K562 (cell line): ENCODE measurements at regions not wholly inside any gene's neighbourhood (a gene's known extent, or its start where the extent isn't known, plus 50 kb on each side); places are given as distances from the start of the nearest gene placed in this dataset.

Source experiments
- ATAC-seq: fragments of 200-7000 bp; cut with Tn5 transposase; 3 replicates; pipeline ENCODE4 v1.9.1; 2020; ENCODE audit warnings: moderate library complexity
- BruUV-seq: library from RNA; stranded (reverse); fragments of 400-500 nt; replicated peaks from 2 replicates; lab custom pipeline; 2021; lab: Mats Ljungman, UMichigan
- CTCF ChIA-PET: fragments of 300-600 bp; formaldehyde crosslinking; extraction: SDS; loops from one replicate; lab custom pipeline; 2021; ENCODE audit warnings: low intra/inter-chr PET ratio; lab: Yijun Ruan, JAX
- POLR2A ChIA-PET: fragments of 300-600, 350-650 bp; sonication (Branson Sonifier 250); formaldehyde crosslinking; extraction: SDS; loops from one replicate; lab custom pipeline; 2021; ENCODE audit warnings: antibody characterized with exemption, inconsistent platforms; lab: Yijun Ruan, JAX
- DNase-seq, 4 experiments: peaks; one replicate each; pipeline versions ENCODE4 v3.0.0 to v3.0.0-alpha.2; 2011 to 2018; ENCODE audit warnings: low spot score in 3 of 4, mixed read lengths in 3 of 4; ENCODE audit errors: extremely low read depth in 1 of 4
- FAIRE-seq: peaks from 2 replicates; lab custom pipeline; 2011; peaks lifted over from hg19 to GRCh38; lab: Jason Lieb, UNC
- H2AFZ ChIP-seq: 2 replicates; pipeline ENCODE4 v1.6.0; 2011; ENCODE audit warnings: low read depth, low read length, control low read depth, inconsistent platforms
- H3K27ac ChIP-seq: fragments of 200-600 bp; 3 replicates; pipeline ENCODE4 v1.8.0; 2011; ENCODE audit warnings: low read depth, mild to moderate bottlenecking, control low read depth, inconsistent platforms, low read length, moderate library complexity, mixed read lengths; ENCODE audit errors: extremely low read depth
- H3K27me3 ChIP-seq, 2 experiments: fragments of 300-600 bp in 1 of 2; 2 replicates in 1 of 2; 3 replicates in 1 of 2; pipeline versions ENCODE4 v1.6.0 to v1.8.0; 2011; ENCODE audit warnings: inconsistent platforms in 2 of 2, low read length in 2 of 2, mild to moderate bottlenecking in 1 of 2, mixed read lengths in 1 of 2, moderate library complexity in 1 of 2; ENCODE audit not compliant: control insufficient read depth in 2 of 2, insufficient read depth in 2 of 2
- H3K36me3 ChIP-seq: fragments of 300-600 bp; 3 replicates; pipeline ENCODE4 v1.8.0; 2011; ENCODE audit warnings: mild to moderate bottlenecking, low read length, inconsistent platforms; ENCODE audit not compliant: control insufficient read depth, insufficient read depth
- H3K4me1 ChIP-seq, 2 experiments: fragments of 200-600 bp in 1 of 2; replicated peaks in 1 of 2; 2 replicates in 1 of 2; 3 replicates in 1 of 2; pipeline versions ENCODE4 v1.5.1 to v1.8.0; 2011; ENCODE audit warnings: inconsistent platforms in 2 of 2, low read length in 2 of 2, mild to moderate bottlenecking in 1 of 2, mixed read lengths in 1 of 2, moderate library complexity in 1 of 2; ENCODE audit not compliant: control insufficient read depth in 2 of 2, insufficient read depth in 2 of 2
- H3K4me2 ChIP-seq: 2 replicates; pipeline ENCODE4 v1.6.1; 2011; ENCODE audit warnings: low read length, control low read depth, inconsistent platforms, mixed read lengths; ENCODE audit not compliant: insufficient read depth
- H3K4me3 ChIP-seq: fragments of 200-600 bp; sonication (generic), shearing (Covaris generic); 2 replicates; pipeline ENCODE4 v1.5.1; 2016; ENCODE audit warnings: control low read depth, inconsistent platforms
- H3K79me2 ChIP-seq: fragments of 200-600 bp; 3 replicates; pipeline ENCODE4 v1.8.0; 2011; ENCODE audit warnings: low read length, inconsistent platforms; ENCODE audit not compliant: control insufficient read depth, insufficient read depth
- H3K9ac ChIP-seq, 2 experiments: 2 replicates each; pipeline versions ENCODE4 v1.6.0 to v1.6.1; 2011; ENCODE audit warnings: low read depth in 2 of 2, low read length in 2 of 2, control low read depth in 1 of 2, inconsistent platforms in 1 of 2, mild to moderate bottlenecking in 1 of 2, mixed read lengths in 1 of 2; ENCODE audit not compliant: insufficient read depth in 1 of 2
- H3K9me1 ChIP-seq: one replicate; pipeline ENCODE4 v1.6.0; 2011; ENCODE audit warnings: inconsistent platforms, mild to moderate bottlenecking, low read length, moderate library complexity; ENCODE audit not compliant: control insufficient read depth, insufficient read depth
- H3K9me3 ChIP-seq: replicated peaks from 2 replicates; pipeline ENCODE4 v1.5.1; 2011; ENCODE audit warnings: low read depth, low read length, inconsistent platforms; ENCODE audit not compliant: control insufficient read depth, insufficient read depth
- H4K20me1 ChIP-seq: replicated peaks from 2 replicates; pipeline ENCODE4 v1.6.1; 2011; ENCODE audit warnings: low read length, inconsistent platforms, mixed read lengths; ENCODE audit not compliant: control insufficient read depth, insufficient read depth
- ATF7 ChIP-seq: fragments of 450-650 bp; IDR thresholded peaks from 2 replicates; pipeline ENCODE4 v1.7.1; 2014; ENCODE audit warnings: mild to moderate bottlenecking, moderate library complexity
- CREM ChIP-seq: IDR thresholded peaks from 2 replicates; pipeline ENCODE4 v1.6.1; 2014; ENCODE audit warnings: antibody characterized with exemption, low read depth
- HOMEZ ChIP-seq: fragments of 250-450 bp; sonication (Bioruptor Pico); IDR thresholded peaks from 2 replicates; pipeline ENCODE4 v1.4.0; 2020; ENCODE audit warnings: mild to moderate bottlenecking, moderate library complexity
- KDM2B ChIP-seq: fragments of 250-450 bp; sonication (Bioruptor Pico); IDR thresholded peaks from 2 replicates; pipeline ENCODE4 v1.8.0; 2021; ENCODE audit warnings: mild to moderate bottlenecking, moderate library complexity
- KLF6 ChIP-seq: fragments of 250-450 bp; sonication (Bioruptor Pico); IDR thresholded peaks from 2 replicates; pipeline ENCODE4 v1.4.0; 2020; ENCODE audit warnings: mild to moderate bottlenecking, moderate library complexity, borderline replicate concordance
- PPARD ChIP-seq: fragments of 250-450 bp; sonication (Bioruptor Pico); IDR thresholded peaks from 2 replicates; pipeline ENCODE4 v1.8.0; 2022; ENCODE audit warnings: inconsistent platforms, mild to moderate bottlenecking, moderate library complexity
- RBM15 ChIP-seq: fragments of 200-400 bp; formaldehyde crosslinking; IDR thresholded peaks from 2 replicates; pipeline ENCODE4 v1.6.1; 2018; ENCODE audit warnings: mild to moderate bottlenecking, low read length, moderate library complexity; ENCODE audit not compliant: insufficient read depth
- SMARCC2 ChIP-seq: fragments of 450-650 bp; IDR thresholded peaks from 2 replicates; pipeline ENCODE4 v1.6.1; 2017; ENCODE audit warnings: antibody characterized with exemption, moderate library complexity, mild to moderate bottlenecking, low read depth
- ZBTB40 ChIP-seq, 2 experiments: fragments of 450-650 bp in 1 of 2; sonication (generic) in 1 of 2; formaldehyde crosslinking in 1 of 2; IDR thresholded peaks; 2 replicates each; pipeline versions ENCODE4 v1.7.1 to v1.9.0; 2016 to 2022; ENCODE audit warnings: inconsistent platforms in 1 of 2, mild to moderate bottlenecking in 1 of 2, missing genetic modification reagents in 1 of 2
- ZNF398 ChIP-seq: fragments of 250-450 bp; sonication (Bioruptor Pico); IDR thresholded peaks from 2 replicates; pipeline ENCODE4 v1.8.0; 2021; ENCODE audit warnings: moderate library complexity, mild to moderate bottlenecking, inconsistent platforms
- ZNF780A ChIP-seq: fragments of 250-450 bp; sonication (Bioruptor Pico); IDR thresholded peaks from 2 replicates; pipeline ENCODE4 v1.5.0; 2021; ENCODE audit warnings: mild to moderate bottlenecking
- WGBS: fragments of 100-300 bp; shearing (Covaris generic); methylation state at CpG from one replicate; pipeline ENCODE4 v1.1.6; 2016; ENCODE audit warnings: low coverage, mixed read lengths; ENCODE audit not compliant: insufficient coverage; ENCODE audit errors: missing lambda C conversion rate; 5-methylcytosine and 5-hydroxymethylcytosine counted together
- in situ Hi-C: fragments of 300-500 bp; cut with MboI; formaldehyde crosslinking; loops from 4 replicates; pipeline ENCODE4 v1.15.0; 2018; ENCODE audit warnings: inconsistent platforms, mixed read lengths
- intact Hi-C: fragments of 100-400 bp; cut with micrococcal nuclease; formaldehyde crosslinking; loops from 2 replicates; pipeline ENCODE4 v1.14.2; 2022

GRCh38 chr6:168941036-168941435 is 312.6 kb downstream of the THBS2 start:
- H3K4me2 ChIP-seq = no peak overlapping the region
- in situ Hi-C loops = no loop called here
- H3K4me3 ChIP-seq = no peak overlapping the region
- no peaks in the 10 kb centered on the region for H3K4me1 ChIP-seq
- ChIA-PET POLR2A (interaction anchor here (0.7 kb wide), 1 partner anchor 22 kb away, joined by 3 read pairs; no protein-coding TSS in a partner anchor), CTCF (no interaction called here)
- intact Hi-C loops = no loop called here
- H4K20me1 ChIP-seq = 0 out of 2 replicates have a peak, but pooled peaks cover 3% of the 10 kb centered on the region
- no peak for DNase-seq
- no peaks in the 10 kb centered on the region for H3K9me1 ChIP-seq
- no peak overlapping the region for H2AFZ ChIP-seq
- H3K27ac ChIP-seq = no peak overlapping the region
- H3K79me2 ChIP-seq = no peaks in the 10 kb centered on the region
- H3K36me3 ChIP-seq = no peaks in the 10 kb centered on the region
- ATAC-seq = no peak
- no peak overlapping the region for H3K9ac ChIP-seq
- peaks cover 25 to 53% of the 10 kb centered on the region in 2 experiments; a peak in 4 of 5 replicates for H3K27me3 ChIP-seq
- no TSS peak for BruUV-seq
- WGBS = 0% methylated on average over 2 of the region's 2 CpGs
- H3K9me3 ChIP-seq = no peaks in the 10 kb centered on the region
- no peak for FAIRE-seq
- no peak for TF ChIP-seq HOMEZ (CRISPR knock-in tag)
- no peak for TF ChIP-seq ATF7
- no peak for TF ChIP-seq ZNF398
- no peak for TF ChIP-seq RBM15
- TF ChIP-seq PPARD = no peak
- no peak for TF ChIP-seq KLF6 (CRISPR knock-in tag)
- no peak for TF ChIP-seq CREM
- TF ChIP-seq ZNF780A (CRISPR knock-in tag) = no peak
- TF ChIP-seq SMARCC2 = no peak
- no peak for TF ChIP-seq ZBTB40 (IDR thresholded peaks at IDR 0.05)
- no peak for TF ChIP-seq ZBTB40 (CRISPR knock-in tag; IDR thresholded peaks at IDR 0.05)
- no peak for TF ChIP-seq KDM2B (CRISPR knock-in tag)
